ENCODE measurements at regions not wholly inside any gene's neighbourhood (a gene's known extent, or its start where the extent isn't known, plus 50 kb on each side); places are given as distances from the start of the nearest gene placed in this dataset.

GRCh38 chr14:81684696-81685095, 151.0 kb upstream of the SEL1L start:
- peaks cover 8% of the 10 kb centered on the region for H3K27me3 Mint-ChIP-seq
- no peaks in the 10 kb centered on the region for H3K4me1 Mint-ChIP-seq (ENCODE audit: low read depth)
- no peaks in the 10 kb centered on the region for H3K36me3 Mint-ChIP-seq (ENCODE audit: low read depth)
- H3K27ac Mint-ChIP-seq, result no peak overlapping the region
- H3K4me3 Mint-ChIP-seq, result no peak overlapping the region
- H3K9me3 Mint-ChIP-seq, result no peaks in the 10 kb centered on the region

GRCh38 chr14:81686512-81686911, 152.9 kb upstream of the SEL1L start:
- no peaks in the 10 kb centered on the region for H3K9me3 Mint-ChIP-seq

DNA sequence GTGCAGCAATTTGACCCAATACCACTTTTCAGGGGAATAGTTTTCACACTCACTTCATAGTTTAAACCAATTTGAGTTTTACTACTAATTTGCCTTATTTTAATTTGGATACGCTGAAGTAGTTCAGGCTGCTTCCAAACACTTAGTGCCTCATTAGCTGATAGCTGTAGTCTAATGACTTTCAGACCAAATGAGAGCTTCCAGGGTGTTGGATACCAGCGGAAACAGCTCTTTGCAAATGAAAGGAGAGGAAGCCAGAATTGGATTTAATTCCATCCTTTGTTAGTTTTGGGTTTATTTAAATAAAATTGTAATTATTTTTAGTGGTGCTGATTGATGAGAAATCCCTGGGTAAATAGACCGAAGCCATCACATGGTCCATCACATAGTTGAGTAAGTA, 158.3 kb upstream of the SEL1L start:
- Mint-ChIP-seq H3K4me3 (no peak overlapping the region), H3K4me1 (ENCODE audit: low read depth) (no peaks in the 10 kb centered on the region), H3K27ac (no peak overlapping the region), H3K36me3 (ENCODE audit: low read depth) (no peaks in the 10 kb centered on the region), H3K27me3 (no peaks in the 10 kb centered on the region), H3K9me3 (no peaks in the 10 kb centered on the region)

More at GRCh38 chr14:81686512-81686911, 152.9 kb upstream of the SEL1L start:
- Mint-ChIP-seq H3K4me3 (no peak overlapping the region), H3K27me3 (peaks cover 4% of the 10 kb centered on the region), H3K27ac (no peak overlapping the region), H3K4me1 (ENCODE audit: low read depth) (no peaks in the 10 kb centered on the region), H3K36me3 (ENCODE audit: low read depth) (no peaks in the 10 kb centered on the region)

GRCh38 chr14:81694419-81694818, 160.8 kb upstream of the SEL1L start:
- Mint-ChIP-seq H3K9me3 (no peaks in the 10 kb centered on the region), H3K27me3 (no peaks in the 10 kb centered on the region), H3K4me1 (ENCODE audit: low read depth) (no peaks in the 10 kb centered on the region), H3K27ac (no peak overlapping the region), H3K4me3 (no peak overlapping the region), H3K36me3 (ENCODE audit: low read depth) (no peaks in the 10 kb centered on the region)

DNA sequence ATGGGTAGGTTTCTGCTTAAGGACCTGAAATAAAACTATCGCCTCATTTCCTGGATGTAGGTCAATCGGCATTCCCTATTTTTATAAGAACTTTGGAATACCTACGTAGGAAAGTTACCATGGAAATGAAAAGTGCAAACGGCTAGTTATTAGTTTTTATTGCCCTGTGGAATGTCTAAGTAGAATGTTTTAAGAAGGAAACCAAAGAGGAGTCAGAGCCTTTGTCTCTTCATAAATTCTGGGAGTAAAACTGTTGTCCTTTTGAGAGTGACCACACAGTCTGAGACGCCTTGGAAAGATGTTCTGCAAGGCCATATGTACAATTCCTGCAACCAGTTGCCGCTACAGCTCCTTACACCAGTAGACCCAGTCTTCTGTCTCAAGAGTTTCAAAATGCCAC, 176.0 kb upstream of the SEL1L start:
- Mint-ChIP-seq H3K9me3 (peaks cover 5% of the 10 kb centered on the region), H3K27me3 (peaks cover 4% of the 10 kb centered on the region), H3K4me3 (no peak overlapping the region)

GRCh38 chr14:81710232-81710845, 176.7 kb upstream of the SEL1L start:
- no peaks in the 10 kb centered on the region for H3K36me3 Mint-ChIP-seq (ENCODE audit: low read depth)
- no peaks in the 10 kb centered on the region for H3K4me1 Mint-ChIP-seq (ENCODE audit: low read depth)
- peaks cover 5% of the 10 kb centered on the region for H3K9me3 Mint-ChIP-seq
- peaks cover 4% of the 10 kb centered on the region for H3K27me3 Mint-ChIP-seq
- no peak overlapping the region for H3K27ac Mint-ChIP-seq
- no peak overlapping the region for H3K4me3 Mint-ChIP-seq

More for the DNA sequence above, 176.0 kb upstream of the SEL1L start:
- H3K36me3 Mint-ChIP-seq (ENCODE audit: low read depth), result no peaks in the 10 kb centered on the region
- H3K27ac Mint-ChIP-seq, result no peak overlapping the region
- H3K4me1 Mint-ChIP-seq (ENCODE audit: low read depth), result no peaks in the 10 kb centered on the region

DNA sequence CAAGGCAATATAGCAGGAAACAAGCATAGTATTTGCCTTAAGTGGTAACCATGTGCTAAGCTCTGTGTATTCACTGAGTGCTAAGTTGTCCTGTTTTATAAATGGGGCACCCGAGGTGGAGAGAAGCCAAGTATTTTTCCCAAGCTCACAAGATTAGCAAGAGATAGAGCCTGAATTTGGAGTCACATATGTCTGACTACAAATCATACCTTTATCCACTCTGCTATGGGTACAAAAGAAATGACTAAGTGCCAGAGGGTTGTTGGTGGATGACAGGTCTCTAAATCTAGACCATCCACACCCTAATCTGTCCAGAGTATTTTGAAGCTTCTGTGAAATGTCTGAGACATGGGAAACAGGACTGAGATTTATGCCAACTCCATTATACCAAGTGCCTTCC, 182.1 kb upstream of the SEL1L start:
- no peaks in the 10 kb centered on the region for H3K36me3 Mint-ChIP-seq (ENCODE audit: low read depth)
- H3K4me1 Mint-ChIP-seq (ENCODE audit: low read depth), result no peaks in the 10 kb centered on the region
- H3K27ac Mint-ChIP-seq, result no peak overlapping the region
- H3K4me3 Mint-ChIP-seq, result no peak overlapping the region
- H3K9me3 Mint-ChIP-seq, result peaks cover 5% of the 10 kb centered on the region
- no peaks in the 10 kb centered on the region for H3K27me3 Mint-ChIP-seq

- Mint-ChIP-seq H3K27ac (no peak overlapping the region), H3K27me3 (no peaks in the 10 kb centered on the region), H3K36me3 (ENCODE audit: low read depth) (no peaks in the 10 kb centered on the region), H3K9me3 (peaks cover 3% of the 10 kb centered on the region), H3K4me1 (ENCODE audit: low read depth) (no peaks in the 10 kb centered on the region), H3K4me3 (no peak overlapping the region)
Observed at GRCh38 chr14:81716953-81717352, 183.3 kb upstream of the SEL1L start.

GRCh38 chr14:81723956-81724355, 190.3 kb upstream of the SEL1L start:
- no peak overlapping the region for H3K4me3 Mint-ChIP-seq

GRCh38 chr14:81727218-81727617, 193.6 kb upstream of the SEL1L start:
- no peaks in the 10 kb centered on the region for H3K4me1 Mint-ChIP-seq (ENCODE audit: low read depth)

More at GRCh38 chr14:81723956-81724355, 190.3 kb upstream of the SEL1L start:
- Mint-ChIP-seq H3K36me3 (ENCODE audit: low read depth) (no peaks in the 10 kb centered on the region), H3K27ac (no peak overlapping the region), H3K4me1 (ENCODE audit: low read depth) (no peaks in the 10 kb centered on the region), H3K9me3 (no peaks in the 10 kb centered on the region), H3K27me3 (no peaks in the 10 kb centered on the region)

DNA sequence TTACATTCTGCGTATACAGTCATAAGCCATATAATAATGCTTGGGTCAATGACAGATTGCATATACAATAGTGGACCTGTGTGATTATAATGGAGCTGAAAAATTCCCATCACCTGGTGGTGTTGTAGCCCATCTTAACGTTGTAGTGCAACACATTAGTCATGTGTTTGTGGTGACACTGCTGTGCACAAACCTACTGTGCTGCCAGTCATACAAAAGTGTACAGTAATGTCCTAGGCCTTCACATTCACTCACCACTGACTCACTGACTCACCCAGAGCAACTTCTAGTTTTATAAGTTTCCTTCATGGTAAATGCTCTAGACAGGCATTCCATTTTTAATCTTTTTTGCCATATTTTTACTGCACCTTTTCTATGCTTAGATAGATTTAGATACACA, 194.8 kb upstream of the SEL1L start:
- no peak overlapping the region for H3K27ac Mint-ChIP-seq
- H3K27me3 Mint-ChIP-seq, result no peaks in the 10 kb centered on the region
- no peaks in the 10 kb centered on the region for H3K4me1 Mint-ChIP-seq (ENCODE audit: low read depth)
- H3K9me3 Mint-ChIP-seq, result no peaks in the 10 kb centered on the region
- H3K4me3 Mint-ChIP-seq, result no peak overlapping the region
- no peaks in the 10 kb centered on the region for H3K36me3 Mint-ChIP-seq (ENCODE audit: low read depth)

More at GRCh38 chr14:81727218-81727617, 193.6 kb upstream of the SEL1L start:
- no peak overlapping the region for H3K27ac Mint-ChIP-seq
- no peaks in the 10 kb centered on the region for H3K27me3 Mint-ChIP-seq
- H3K9me3 Mint-ChIP-seq, result no peaks in the 10 kb centered on the region
- no peaks in the 10 kb centered on the region for H3K36me3 Mint-ChIP-seq (ENCODE audit: low read depth)
- no peak overlapping the region for H3K4me3 Mint-ChIP-seq

GRCh38 chr14:81729622-81730021, 196.0 kb upstream of the SEL1L start:
- no peaks in the 10 kb centered on the region for H3K4me1 Mint-ChIP-seq (ENCODE audit: low read depth)
- H3K27me3 Mint-ChIP-seq, result no peaks in the 10 kb centered on the region
- no peak overlapping the region for H3K27ac Mint-ChIP-seq
- no peaks in the 10 kb centered on the region for H3K36me3 Mint-ChIP-seq (ENCODE audit: low read depth)
- H3K4me3 Mint-ChIP-seq, result no peak overlapping the region
- no peaks in the 10 kb centered on the region for H3K9me3 Mint-ChIP-seq

DNA sequence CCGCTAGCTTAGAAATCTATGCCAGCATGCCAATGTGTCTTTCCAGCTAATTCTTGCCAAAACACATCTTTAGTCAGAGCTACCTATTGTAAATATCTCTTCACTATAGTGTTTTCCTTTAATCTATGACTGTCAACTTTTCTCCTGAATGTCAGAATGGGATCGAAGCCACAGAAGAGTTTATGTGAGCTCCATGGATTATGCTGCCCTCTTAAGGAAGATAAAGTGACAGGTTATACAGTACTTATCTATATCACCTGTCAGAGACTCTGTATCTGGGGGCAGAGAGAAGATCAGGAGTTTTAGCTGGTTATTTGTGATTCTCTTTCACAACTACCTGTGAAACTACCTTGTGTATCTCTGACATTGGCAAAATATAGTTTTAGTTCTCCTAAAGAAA, 204.3 kb upstream of the SEL1L start:
- no peaks in the 10 kb centered on the region for H3K4me1 Mint-ChIP-seq (ENCODE audit: low read depth)
- H3K4me3 Mint-ChIP-seq, result no peak overlapping the region
- H3K36me3 Mint-ChIP-seq (ENCODE audit: low read depth), result no peaks in the 10 kb centered on the region
- H3K9me3 Mint-ChIP-seq, result no peaks in the 10 kb centered on the region
- H3K27ac Mint-ChIP-seq, result no peak overlapping the region
- no peaks in the 10 kb centered on the region for H3K27me3 Mint-ChIP-seq

DNA sequence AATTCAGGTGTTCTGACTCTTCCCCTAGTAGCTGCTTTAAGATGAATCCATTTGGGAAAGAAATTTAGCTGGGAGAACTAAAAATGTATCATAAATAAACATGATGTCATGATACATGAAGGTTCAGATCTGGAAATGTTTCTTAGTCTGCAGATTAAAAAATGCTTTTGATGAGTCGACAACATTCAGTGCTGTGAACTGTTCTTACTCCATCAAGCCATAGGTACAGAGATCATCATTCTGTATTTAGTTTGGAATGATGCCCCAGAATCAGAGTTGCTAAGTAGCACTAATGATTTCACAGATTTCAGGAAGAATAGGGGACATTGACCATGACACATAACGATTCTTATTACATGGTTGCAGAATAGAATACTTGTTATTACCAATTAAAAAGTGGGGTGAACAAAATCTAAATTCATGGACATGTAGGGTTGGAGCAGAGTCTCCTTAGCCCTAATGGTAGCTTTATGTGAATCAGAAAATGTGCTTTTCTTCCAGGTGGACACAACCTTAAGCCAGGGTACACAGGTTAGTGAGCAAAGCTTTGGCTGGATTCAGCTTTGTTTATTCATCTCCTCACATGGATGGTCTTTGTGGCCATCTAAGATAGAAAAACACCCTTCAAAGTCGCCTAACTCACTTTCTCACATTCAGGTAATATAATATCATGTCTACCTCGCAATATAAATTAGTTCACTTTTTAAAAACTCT, 205.4 kb upstream of the SEL1L start:
- Mint-ChIP-seq H3K4me1 (ENCODE audit: low read depth) (no peaks in the 10 kb centered on the region), H3K9me3 (no peaks in the 10 kb centered on the region), H3K4me3 (no peak overlapping the region), H3K27me3 (no peaks in the 10 kb centered on the region), H3K36me3 (ENCODE audit: low read depth) (no peaks in the 10 kb centered on the region), H3K27ac (no peak overlapping the region)

DNA sequence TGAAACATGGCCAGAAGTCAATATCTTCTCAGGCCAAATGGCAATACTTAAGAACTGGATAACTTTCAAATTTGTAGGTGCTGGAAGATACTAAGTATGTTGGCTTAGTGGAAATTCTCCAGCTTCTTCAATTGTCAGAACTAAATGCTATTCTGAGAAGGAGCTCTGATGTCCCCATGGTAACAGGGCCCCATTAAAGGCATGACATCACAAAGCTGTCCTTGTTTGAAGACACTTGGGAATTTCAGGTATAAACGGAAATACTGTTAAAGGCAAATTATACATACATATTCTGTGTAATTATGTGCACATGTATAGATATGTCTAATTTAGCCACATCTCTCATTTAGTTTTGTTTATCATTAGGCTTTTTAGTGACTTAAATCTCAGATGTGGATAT, 210.0 kb upstream of the SEL1L start:
- no peaks in the 10 kb centered on the region for H3K4me1 Mint-ChIP-seq (ENCODE audit: low read depth)
- H3K27ac Mint-ChIP-seq, result no peak overlapping the region
- H3K4me3 Mint-ChIP-seq, result no peak overlapping the region
- H3K9me3 Mint-ChIP-seq, result peaks cover 4% of the 10 kb centered on the region
- H3K36me3 Mint-ChIP-seq (ENCODE audit: low read depth), result no peaks in the 10 kb centered on the region
- no peaks in the 10 kb centered on the region for H3K27me3 Mint-ChIP-seq

DNA sequence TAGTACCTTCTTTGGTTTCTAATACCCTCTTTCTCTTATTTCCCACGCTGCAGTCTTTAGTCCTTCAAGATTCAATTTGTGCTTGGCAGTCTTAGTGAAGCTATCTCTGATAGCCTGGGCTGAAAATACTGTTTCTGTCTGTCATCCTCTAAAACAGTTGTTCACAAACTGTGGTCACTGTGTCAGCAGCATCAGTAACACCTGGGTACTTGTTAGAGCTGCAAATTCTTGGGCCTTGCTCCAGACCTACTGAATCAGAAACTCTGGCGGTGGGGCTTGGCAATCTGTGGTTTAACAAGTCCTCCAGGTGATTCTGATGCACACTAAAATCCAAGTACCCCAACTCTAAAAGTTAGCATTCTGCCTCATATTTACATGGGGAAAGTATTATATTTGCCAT, 217.5 kb upstream of the SEL1L start:
- Mint-ChIP-seq H3K4me3 (no peak overlapping the region), H3K36me3 (ENCODE audit: low read depth) (no peaks in the 10 kb centered on the region), H3K27ac (no peak overlapping the region), H3K27me3 (peaks cover 5% of the 10 kb centered on the region), H3K9me3 (peaks cover 8% of the 10 kb centered on the region), H3K4me1 (ENCODE audit: low read depth) (no peaks in the 10 kb centered on the region)

All from stimulated activated naive CD8-positive, alpha-beta T cell treated with anti-CD3 and anti-CD28 coated beads, Interleukin-15, Interleukin-2, amounts not matched to agents 100 ng/mL and 50 ng/mL, for 24 hours (primary cell).